Fibroblast of lung (primary cell): ENCODE measurements at regions not wholly inside any gene's neighbourhood (a gene's known extent, or its start where the extent isn't known, plus 50 kb on each side); places are given as distances from the start of the nearest gene placed in this dataset.
"Not testable (repeated sequence)": the region's sequence is repeated elsewhere in the genome, so short reads cannot be mapped to it uniquely, and the experiment has no call there.

Experiments
- EZH2 ChIP-seq: IDR thresholded peaks from 2 replicates; pipeline ENCODE4 v1.5.1; 2012; ENCODE audit warnings: low read length, control low read depth, mild to moderate bottlenecking; ENCODE audit errors: missing control alignments
- TF ChIP-seq, protein P1 (sequence below), 2 donors: IDR thresholded peaks in 1 of 2; conservative IDR thresholded peaks in 1 of 2; 1 replicate in 1 of 2; 2 replicates in 1 of 2; pipeline ENCODE4 v1.5.1; 2011 to 2012; ENCODE audit warnings: low read length in 2 of 2, control low read depth in 1 of 2, inconsistent platforms in 1 of 2, low read depth in 1 of 2, mild to moderate bottlenecking in 1 of 2

DNA sequence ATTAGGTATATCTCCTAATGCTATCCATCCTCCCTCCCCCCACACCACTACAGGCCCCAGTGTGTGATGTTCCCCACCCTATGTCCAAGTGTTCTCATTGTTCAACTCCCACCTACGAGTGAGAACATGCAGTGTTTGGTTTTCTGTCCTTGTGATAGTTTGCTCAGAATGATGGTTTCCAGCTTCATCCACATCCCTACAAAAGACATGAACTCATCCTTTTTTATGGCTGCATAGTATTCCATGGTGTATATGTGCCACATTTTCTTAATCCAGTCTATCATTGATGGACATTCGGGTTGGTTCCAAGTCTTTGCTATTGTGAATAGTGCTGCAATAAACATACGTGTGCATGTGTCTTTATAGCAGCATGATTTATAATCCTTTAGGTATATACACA is 53.8 kb upstream of the HIVEP2 start:
- TF ChIP-seq, protein P1, sequence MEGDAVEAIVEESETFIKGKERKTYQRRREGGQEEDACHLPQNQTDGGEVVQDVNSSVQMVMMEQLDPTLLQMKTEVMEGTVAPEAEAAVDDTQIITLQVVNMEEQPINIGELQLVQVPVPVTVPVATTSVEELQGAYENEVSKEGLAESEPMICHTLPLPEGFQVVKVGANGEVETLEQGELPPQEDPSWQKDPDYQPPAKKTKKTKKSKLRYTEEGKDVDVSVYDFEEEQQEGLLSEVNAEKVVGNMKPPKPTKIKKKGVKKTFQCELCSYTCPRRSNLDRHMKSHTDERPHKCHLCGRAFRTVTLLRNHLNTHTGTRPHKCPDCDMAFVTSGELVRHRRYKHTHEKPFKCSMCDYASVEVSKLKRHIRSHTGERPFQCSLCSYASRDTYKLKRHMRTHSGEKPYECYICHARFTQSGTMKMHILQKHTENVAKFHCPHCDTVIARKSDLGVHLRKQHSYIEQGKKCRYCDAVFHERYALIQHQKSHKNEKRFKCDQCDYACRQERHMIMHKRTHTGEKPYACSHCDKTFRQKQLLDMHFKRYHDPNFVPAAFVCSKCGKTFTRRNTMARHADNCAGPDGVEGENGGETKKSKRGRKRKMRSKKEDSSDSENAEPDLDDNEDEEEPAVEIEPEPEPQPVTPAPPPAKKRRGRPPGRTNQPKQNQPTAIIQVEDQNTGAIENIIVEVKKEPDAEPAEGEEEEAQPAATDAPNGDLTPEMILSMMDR (conservative IDR thresholded peaks at IDR 0.05 in 1 of 2, IDR thresholded peaks at IDR 0.05 in 1 of 2; ENCODE audit: low read depth in 1 of 2, low read length in 2 of 2): not testable (repeated sequence)
- not testable (repeated sequence) for TF ChIP-seq EZH2
